T-helper 17 cell (primary cell): ENCODE measurements at regions not wholly inside any gene's neighbourhood (a gene's known extent, or its start where the extent isn't known, plus 50 kb on each side); places are given as distances from the start of the nearest gene placed in this dataset.

Experiments used
- ATAC-seq: fragments of 150-1000 bp; cut with Tn5 transposase; 2 replicates; pipeline ENCODE4 v1.10.0; 2021; ENCODE audit warnings: mild to moderate bottlenecking, moderate library complexity
- DNase-seq, 3 donors: peaks; one replicate each; pipeline versions ENCODE4 v3.0.0 to v3.0.0-alpha.2; 2020 to 2021
- H3K9me3 ChIP-seq: one replicate; pipeline ENCODE4 v1.7.0; 2013; ENCODE audit warnings: low read length, mild to moderate bottlenecking; ENCODE audit not compliant: control insufficient read depth, poor library complexity, severe bottlenecking
- H3K27ac Mint-ChIP-seq: one replicate; pipeline ENCODE4 v1.8.0; 2022; ENCODE audit warnings: mild to moderate bottlenecking, moderate library complexity, mixed read lengths
- H3K27me3 Mint-ChIP-seq: one replicate; pipeline ENCODE4 v1.8.0; 2022; ENCODE audit warnings: mixed read lengths
- H3K36me3 Mint-ChIP-seq: one replicate; pipeline ENCODE4 v1.8.0; 2022; ENCODE audit warnings: low read depth, mixed read lengths
- H3K4me1 Mint-ChIP-seq: one replicate; pipeline ENCODE4 v1.8.0; 2022; ENCODE audit warnings: mild to moderate bottlenecking, mixed read lengths
- H3K4me3 Mint-ChIP-seq: one replicate; pipeline ENCODE4 v1.8.0; 2022; ENCODE audit warnings: mild to moderate bottlenecking, moderate library complexity, mixed read lengths

- H3K4me1 Mint-ChIP-seq = no peaks in the 10 kb centered on the region
- H3K36me3 Mint-ChIP-seq = no peaks in the 10 kb centered on the region
- no peaks in the 10 kb centered on the region for H3K27me3 Mint-ChIP-seq
- DNase-seq (no peak), ATAC-seq (no peak)
- H3K9me3 ChIP-seq = no peaks in the 10 kb centered on the region
- no peak overlapping the region for H3K4me3 Mint-ChIP-seq
- H3K27ac Mint-ChIP-seq = no peak overlapping the region
Observed at GRCh38 chr5:159385536-159385935, 55.2 kb upstream of the IL12B start.

GRCh38 chr5:159386028-159386711 is 55.9 kb upstream of the IL12B start:
- DNase-seq = no peak

GRCh38 chr5:159392871-159393270 is 62.6 kb upstream of the IL12B start:
- H3K27me3 Mint-ChIP-seq = peaks cover 5% of the 10 kb centered on the region
- H3K4me3 Mint-ChIP-seq = no peak overlapping the region
- no peak overlapping the region for H3K27ac Mint-ChIP-seq
- no peak for ATAC-seq
- H3K36me3 Mint-ChIP-seq = peaks cover 3% of the 10 kb centered on the region
- no peak for DNase-seq
- no peaks in the 10 kb centered on the region for H3K9me3 ChIP-seq
- H3K4me1 Mint-ChIP-seq = peaks cover 6% of the 10 kb centered on the region

More at GRCh38 chr5:159386028-159386711, 55.9 kb upstream of the IL12B start:
- H3K36me3 Mint-ChIP-seq = no peaks in the 10 kb centered on the region
- no peak overlapping the region for H3K4me3 Mint-ChIP-seq
- no peak for ATAC-seq
- no peak overlapping the region for H3K27ac Mint-ChIP-seq
- H3K4me1 Mint-ChIP-seq = no peaks in the 10 kb centered on the region
- H3K27me3 Mint-ChIP-seq = no peaks in the 10 kb centered on the region
- H3K9me3 ChIP-seq = no peaks in the 10 kb centered on the region

- no peak for ATAC-seq
- Mint-ChIP-seq H3K4me3 (no peak overlapping the region), H3K27me3 (peaks cover 5% of the 10 kb centered on the region), H3K36me3 (peaks cover 5% of the 10 kb centered on the region), H3K4me1 (peaks cover 6% of the 10 kb centered on the region), H3K27ac (no peak overlapping the region)
- DNase-seq = no peak
- H3K9me3 ChIP-seq = no peaks in the 10 kb centered on the region
Observed at GRCh38 chr5:159393854-159394274, 63.6 kb upstream of the IL12B start.

GRCh38 chr5:159395202-159395601 is 64.9 kb upstream of the IL12B start:
- Mint-ChIP-seq H3K4me3 (no peak overlapping the region), H3K36me3 (peaks cover 6% of the 10 kb centered on the region), H3K27me3 (peaks cover 5% of the 10 kb centered on the region), H3K4me1 (peaks cover 6% of the 10 kb centered on the region), H3K27ac (peak overlapping the region; percentile 56)
- H3K9me3 ChIP-seq = no peaks in the 10 kb centered on the region
- DNase-seq = no peak
- no peak for ATAC-seq

- peaks cover 3% of the 10 kb centered on the region for H3K4me1 Mint-ChIP-seq
- no peak for ATAC-seq
- peaks cover 22% of the 10 kb centered on the region for H3K27me3 Mint-ChIP-seq
- H3K9me3 ChIP-seq = no peaks in the 10 kb centered on the region
- no peak overlapping the region for H3K27ac Mint-ChIP-seq
- H3K4me3 Mint-ChIP-seq = no peak overlapping the region
- peaks cover 9% of the 10 kb centered on the region for H3K36me3 Mint-ChIP-seq
- DNase-seq = no peak
Observed at GRCh38 chr5:159398936-159399335, 68.6 kb upstream of the IL12B start.

GRCh38 chr5:159400476-159400875 is 70.2 kb upstream of the IL12B start:
- H3K36me3 Mint-ChIP-seq = peaks cover 7% of the 10 kb centered on the region
- H3K4me1 Mint-ChIP-seq = no peaks in the 10 kb centered on the region
- no peak overlapping the region for H3K27ac Mint-ChIP-seq
- no peaks in the 10 kb centered on the region for H3K9me3 ChIP-seq
- H3K27me3 Mint-ChIP-seq = peaks cover 26% of the 10 kb centered on the region
- no peak overlapping the region for H3K4me3 Mint-ChIP-seq
- no peak for ATAC-seq
- DNase-seq = no peak

GRCh38 chr5:159402311-159402710 is 72.0 kb upstream of the IL12B start:
- ATAC-seq (no peak), DNase-seq (no peak)
- H3K4me3 Mint-ChIP-seq = no peak overlapping the region
- H3K4me1 Mint-ChIP-seq = peaks cover 2% of the 10 kb centered on the region
- peaks cover 26% of the 10 kb centered on the region for H3K27me3 Mint-ChIP-seq
- no peaks in the 10 kb centered on the region for H3K9me3 ChIP-seq
- H3K27ac Mint-ChIP-seq = no peak overlapping the region
- peaks cover 7% of the 10 kb centered on the region for H3K36me3 Mint-ChIP-seq

- Mint-ChIP-seq H3K4me1 (peaks cover 2% of the 10 kb centered on the region), H3K36me3 (peaks cover 7% of the 10 kb centered on the region), H3K27ac (no peak overlapping the region), H3K27me3 (peaks cover 26% of the 10 kb centered on the region), H3K4me3 (no peak overlapping the region)
- DNase-seq (no peak), ATAC-seq (no peak)
- no peaks in the 10 kb centered on the region for H3K9me3 ChIP-seq
Observed at GRCh38 chr5:159402856-159403255, 72.6 kb upstream of the IL12B start.

- Mint-ChIP-seq H3K4me3 (no peak overlapping the region), H3K4me1 (peaks cover 7% of the 10 kb centered on the region), H3K36me3 (peaks cover 3% of the 10 kb centered on the region), H3K27ac (peak overlapping the region; percentile 2), H3K27me3 (peaks cover 26% of the 10 kb centered on the region)
- no peak for DNase-seq
- no peaks in the 10 kb centered on the region for H3K9me3 ChIP-seq
- no peak for ATAC-seq
Observed at GRCh38 chr5:159403906-159404681, 73.8 kb upstream of the IL12B start.

GRCh38 chr5:159405611-159406031 is 75.3 kb upstream of the IL12B start:
- H3K9me3 ChIP-seq = no peaks in the 10 kb centered on the region
- Mint-ChIP-seq H3K4me1 (peaks cover 15% of the 10 kb centered on the region), H3K4me3 (no peak overlapping the region), H3K27ac (no peak overlapping the region), H3K27me3 (peaks cover 26% of the 10 kb centered on the region), H3K36me3 (peaks cover 3% of the 10 kb centered on the region)
- DNase-seq (no peak), ATAC-seq (no peak)

- H3K9me3 ChIP-seq = no peaks in the 10 kb centered on the region
- ATAC-seq (no peak), DNase-seq (no peak)
- no peak overlapping the region for H3K4me3 Mint-ChIP-seq
- H3K4me1 Mint-ChIP-seq = peaks cover 24% of the 10 kb centered on the region
- no peak overlapping the region for H3K27ac Mint-ChIP-seq
- peaks cover 3% of the 10 kb centered on the region for H3K36me3 Mint-ChIP-seq
- H3K27me3 Mint-ChIP-seq = peaks cover 24% of the 10 kb centered on the region
Observed at GRCh38 chr5:159406571-159406970, 76.3 kb upstream of the IL12B start.

GRCh38 chr5:159409801-159410200 is 79.5 kb upstream of the IL12B start:
- H3K36me3 Mint-ChIP-seq = no peaks in the 10 kb centered on the region
- peaks cover 44% of the 10 kb centered on the region for H3K4me1 Mint-ChIP-seq
- no peak overlapping the region for H3K4me3 Mint-ChIP-seq
- H3K9me3 ChIP-seq = no peaks in the 10 kb centered on the region
- ATAC-seq (no peak), DNase-seq (no peak)
- H3K27ac Mint-ChIP-seq = no peak overlapping the region
- H3K27me3 Mint-ChIP-seq = no peaks in the 10 kb centered on the region

- ATAC-seq (no peak), DNase-seq (no peak)
- H3K27ac Mint-ChIP-seq = peak overlapping the region; percentile 79
- no peaks in the 10 kb centered on the region for H3K9me3 ChIP-seq
- no peaks in the 10 kb centered on the region for H3K27me3 Mint-ChIP-seq
- peaks cover 47% of the 10 kb centered on the region for H3K4me1 Mint-ChIP-seq
- no peak overlapping the region for H3K4me3 Mint-ChIP-seq
- H3K36me3 Mint-ChIP-seq = no peaks in the 10 kb centered on the region
Observed at GRCh38 chr5:159410480-159410879, 80.2 kb upstream of the IL12B start.
